Neural progenitor cell (in vitro differentiated cells): ENCODE measurements at regions not wholly inside any gene's neighbourhood (a gene's known extent, or its start where the extent isn't known, plus 50 kb on each side); places are given as distances from the start of the nearest gene placed in this dataset.

Experiments
- DNase-seq: peaks from one replicate; pipeline ENCODE4 v3.0.0-alpha.2; 2016; ENCODE audit warnings: low spot score
- H2AFZ ChIP-seq: fragments of 200-600 bp; sonication (generic); replicated peaks from 2 replicates; pipeline ENCODE4 v1.6.1; 2016; ENCODE audit warnings: antibody characterized with exemption
- H3F3A ChIP-seq: fragments of 200-600 bp; sonication (generic); 2 replicates; pipeline ENCODE4 v1.6.1; 2016; ENCODE audit warnings: antibody characterized with exemption, low read depth
- H3K27ac ChIP-seq: fragments of 200-600 bp; sonication (generic); 2 replicates; pipeline ENCODE4 v1.5.1; 2016; ENCODE audit warnings: mild to moderate bottlenecking
- H3K27me3 ChIP-seq: fragments of 200-600 bp; sonication (generic); 2 replicates; pipeline ENCODE4 v1.6.1; 2016; ENCODE audit warnings: mild to moderate bottlenecking, moderate library complexity
- H3K36me3 ChIP-seq: fragments of 200-600 bp; sonication (generic); 2 replicates; pipeline ENCODE4 v1.5.1; 2016
- H3K4me1 ChIP-seq: fragments of 200-600 bp; sonication (generic); 2 replicates; pipeline ENCODE4 v1.6.1; 2016; ENCODE audit warnings: mixed run types
- H3K4me2 ChIP-seq: fragments of 200-600 bp; sonication (generic); 2 replicates; pipeline ENCODE4 v1.6.1; 2016
- H3K4me3 ChIP-seq: fragments of 200-600 bp; sonication (generic); 2 replicates; pipeline ENCODE4 v1.5.1; 2016
- H3K79me2 ChIP-seq: fragments of 200-600 bp; sonication (generic); 2 replicates; pipeline ENCODE4 v1.6.1; 2016; ENCODE audit warnings: low read depth
- H3K9ac ChIP-seq: fragments of 200-600 bp; sonication (generic); 2 replicates; pipeline ENCODE4 v1.6.1; 2016
- H3K9me3 ChIP-seq: fragments of 200-600 bp; sonication (generic); 2 replicates; pipeline ENCODE4 v1.5.1; 2016; ENCODE audit warnings: low read depth
- H4K20me1 ChIP-seq: fragments of 200-600 bp; sonication (generic); 2 replicates; pipeline ENCODE4 v1.6.1; 2016; ENCODE audit warnings: low read depth
- H3K27ac Mint-ChIP-seq: 3 replicates; pipeline ENCODE4 v1.8.0; 2021; ENCODE audit warnings: mixed read lengths
- H3K27me3 Mint-ChIP-seq: 2 replicates; pipeline ENCODE4 v1.8.0; 2022; ENCODE audit warnings: low read depth, mild to moderate bottlenecking, inconsistent platforms, moderate library complexity, mixed read lengths; ENCODE audit not compliant: insufficient read depth
- H3K36me3 Mint-ChIP-seq: 3 replicates; pipeline ENCODE4 v1.8.0; 2021; ENCODE audit warnings: mixed read lengths
- H3K4me1 Mint-ChIP-seq: 3 replicates; pipeline ENCODE4 v1.8.0; 2021; ENCODE audit warnings: mixed read lengths
- H3K4me3 Mint-ChIP-seq: 3 replicates; pipeline ENCODE4 v1.8.0; 2021; ENCODE audit warnings: mild to moderate bottlenecking, moderate library complexity, mixed read lengths
- H3K9me3 Mint-ChIP-seq: 3 replicates; pipeline ENCODE4 v1.8.0; 2020; ENCODE audit warnings: mixed read lengths
- CTCF ChIP-seq: fragments of 200-600 bp; sonication (generic); IDR thresholded peaks from 2 replicates; pipeline ENCODE4 v1.5.1; 2017; ENCODE audit warnings: antibody characterized with exemption, mild to moderate bottlenecking
- EZH2 ChIP-seq: fragments of 200-600 bp; sonication (generic); IDR thresholded peaks from 2 replicates; pipeline ENCODE4 v1.6.1; 2017; ENCODE audit warnings: antibody characterized with exemption, mild to moderate bottlenecking, moderate library complexity
- EZH2phosphoT487 ChIP-seq: fragments of 200-600 bp; sonication (generic); IDR thresholded peaks from 2 replicates; pipeline ENCODE4 v1.6.1; 2017; ENCODE audit warnings: antibody characterized with exemption

- Mint-ChIP-seq H3K9me3 (no peaks in the 10 kb centered on the region), H3K27ac (no peak overlapping the region), H3K27me3 (peaks cover 6% of the 10 kb centered on the region), H3K4me3 (no peak overlapping the region), H3K4me1 (peaks cover 6% of the 10 kb centered on the region), H3K36me3 (no peaks in the 10 kb centered on the region)
- DNase-seq: no peak
- TF ChIP-seq EZH2: no peak
- TF ChIP-seq CTCF: no peak
- no peak for TF ChIP-seq EZH2phosphoT487
- Histone ChIP-seq H3K9ac (no peak overlapping the region), H3K9me3 (no peaks in the 10 kb centered on the region), H3K4me3 (no peak overlapping the region), H3K79me2 (no peaks in the 10 kb centered on the region), H3K27me3 (no peaks in the 10 kb centered on the region), H2AFZ (no peak overlapping the region), H4K20me1 (no peaks in the 10 kb centered on the region), H3K27ac (no peak overlapping the region), H3K4me1 (no peaks in the 10 kb centered on the region), H3F3A (no peaks in the 10 kb centered on the region), H3K4me2 (no peak overlapping the region), H3K36me3 (no peaks in the 10 kb centered on the region)
Measured at GRCh38 chr6:33860006-33860405, 56.2 kb upstream of the MLN start.

- Mint-ChIP-seq H3K27ac (no peak overlapping the region), H3K9me3 (no peaks in the 10 kb centered on the region), H3K36me3 (no peaks in the 10 kb centered on the region), H3K4me3 (no peak overlapping the region), H3K27me3 (peaks cover 7% of the 10 kb centered on the region), H3K4me1 (peaks cover 13% of the 10 kb centered on the region)
- no peak overlapping the region for H3K9ac ChIP-seq
- H3K27ac ChIP-seq: no peak overlapping the region
- no peak overlapping the region for H3K4me2 ChIP-seq
- H3F3A ChIP-seq: no peaks in the 10 kb centered on the region
- no peak overlapping the region for H3K4me3 ChIP-seq
- TF ChIP-seq EZH2 (no peak), EZH2phosphoT487 (no peak), CTCF (no peak)
- H3K9me3 ChIP-seq: no peaks in the 10 kb centered on the region
- no peaks in the 10 kb centered on the region for H3K4me1 ChIP-seq
- H4K20me1 ChIP-seq: no peaks in the 10 kb centered on the region
- no peaks in the 10 kb centered on the region for H3K36me3 ChIP-seq
- no peak overlapping the region for H2AFZ ChIP-seq
- no peaks in the 10 kb centered on the region for H3K79me2 ChIP-seq
- DNase-seq: no peak
- H3K27me3 ChIP-seq: no peaks in the 10 kb centered on the region
Measured at GRCh38 chr6:33858804-33859505, 55.2 kb upstream of the MLN start.

- Histone ChIP-seq H3K9me3 (no peaks in the 10 kb centered on the region), H3K27ac (no peak overlapping the region), H4K20me1 (no peaks in the 10 kb centered on the region), H3F3A (no peaks in the 10 kb centered on the region), H2AFZ (no peak overlapping the region), H3K79me2 (no peaks in the 10 kb centered on the region), H3K9ac (no peak overlapping the region), H3K4me1 (no peaks in the 10 kb centered on the region), H3K36me3 (no peaks in the 10 kb centered on the region), H3K4me3 (no peak overlapping the region), H3K4me2 (no peak overlapping the region), H3K27me3 (no peaks in the 10 kb centered on the region)
- Mint-ChIP-seq H3K4me1 (peaks cover 13% of the 10 kb centered on the region), H3K4me3 (no peak overlapping the region), H3K36me3 (no peaks in the 10 kb centered on the region), H3K9me3 (no peaks in the 10 kb centered on the region), H3K27ac (no peak overlapping the region), H3K27me3 (peaks cover 7% of the 10 kb centered on the region)
- DNase-seq: no peak
- TF ChIP-seq EZH2 (no peak), EZH2phosphoT487 (no peak), CTCF (no peak)
Measured at GRCh38 chr6:33857932-33858475, 54.2 kb upstream of the MLN start.
